NOMO-1 treated with DMSO at 0.1 percent for 48 hours (cell line): ENCODE measurements at regions not wholly inside any gene's neighbourhood (a gene's known extent, or its start where the extent isn't known, plus 50 kb on each side); places are given as distances from the start of the nearest gene placed in this dataset.

ENCODE experiments used
- DNase-seq: peaks from one replicate; lab custom pipeline; 2025; ENCODE audit not compliant: unreplicated experiment; lab: John Stamatoyannopoulos, UW

GRCh38 chr1:13921190-13921589 lies 221.2 kb downstream of the PRDM2 start:
- no peak for DNase-seq

- DNase-seq = no peak
Observed at GRCh38 chr1:13922466-13923110, 222.6 kb downstream of the PRDM2 start.

GRCh38 chr1:13926556-13926955 lies 226.6 kb downstream of the PRDM2 start:
- DNase-seq = no peak

GRCh38 chr1:13927736-13928135 lies 227.7 kb downstream of the PRDM2 start:
- DNase-seq = no peak

- no peak for DNase-seq
Observed at GRCh38 chr1:13929313-13929712, 229.3 kb downstream of the PRDM2 start.

- DNase-seq = no peak
Observed at GRCh38 chr1:13930151-13930550, 230.2 kb downstream of the PRDM2 start.

GRCh38 chr1:13931226-13931625 lies 231.2 kb downstream of the PRDM2 start:
- DNase-seq = no peak

- DNase-seq = no peak
Observed at GRCh38 chr1:13935336-13935735, 235.3 kb downstream of the PRDM2 start.

GRCh38 chr1:13941315-13941714 lies 241.3 kb downstream of the PRDM2 start:
- no peak for DNase-seq

GRCh38 chr1:13943055-13943454 lies 243.1 kb downstream of the PRDM2 start:
- no peak for DNase-seq

- DNase-seq = no peak
Observed at GRCh38 chr1:13945856-13946255, 245.9 kb downstream of the PRDM2 start.

- no peak for DNase-seq
Observed at GRCh38 chr1:13947658-13948057, 247.7 kb downstream of the PRDM2 start.

- no peak for DNase-seq
Observed at GRCh38 chr1:13948396-13948795, 248.4 kb downstream of the PRDM2 start.

GRCh38 chr1:13948888-13949391 lies 249.0 kb downstream of the PRDM2 start:
- DNase-seq = no peak

GRCh38 chr1:13949546-13949945 lies 249.6 kb downstream of the PRDM2 start:
- no peak for DNase-seq

GRCh38 chr1:13950637-13951036 lies 250.6 kb downstream of the PRDM2 start:
- DNase-seq = no peak

GRCh38 chr1:13951793-13952751 lies 252.1 kb downstream of the PRDM2 start:
- DNase-seq = no peak

GRCh38 chr1:13952985-13953384 lies 253.0 kb downstream of the PRDM2 start:
- DNase-seq = no peak

GRCh38 chr1:13956393-13956792 lies 256.4 kb downstream of the PRDM2 start:
- DNase-seq = no peak

GRCh38 chr1:13960375-13960987 lies 260.5 kb downstream of the PRDM2 start:
- DNase-seq = peak; percentile 11

- DNase-seq = no peak
Observed at GRCh38 chr1:13964768-13965167, 264.8 kb downstream of the PRDM2 start.
